Endodermal cell (in vitro differentiated cells): ENCODE measurements at regions not wholly inside any gene's neighbourhood (a gene's known extent, or its start where the extent isn't known, plus 50 kb on each side); places are given as distances from the start of the nearest gene placed in this dataset.

Experiments used
- DNase-seq: peaks from one replicate; pipeline ENCODE4 v3.0.0-alpha.2; 2017
- H3K27ac ChIP-seq: 2 replicates; pipeline ENCODE4 v1.5.1; 2013; ENCODE audit warnings: mild to moderate bottlenecking, low read depth, low read length, moderate library complexity
- H3K27me3 ChIP-seq: 2 replicates; pipeline ENCODE4 v1.6.1; 2013; ENCODE audit warnings: mild to moderate bottlenecking, low read length, moderate library complexity; ENCODE audit not compliant: insufficient read depth, control insufficient read depth, poor library complexity, severe bottlenecking
- H3K36me3 ChIP-seq: 2 replicates; pipeline ENCODE4 v1.7.0; 2013; ENCODE audit warnings: mild to moderate bottlenecking, low read length, moderate library complexity; ENCODE audit not compliant: control insufficient read depth, insufficient read depth
- H3K4me1 ChIP-seq: one replicate; pipeline ENCODE4 v1.7.0; 2013; ENCODE audit warnings: low read length; ENCODE audit not compliant: control insufficient read depth, insufficient read depth
- H3K4me3 ChIP-seq: 2 replicates; pipeline ENCODE4 v1.5.1; 2013; ENCODE audit warnings: mild to moderate bottlenecking, low read length, moderate library complexity
- H3K9ac ChIP-seq: 2 replicates; pipeline ENCODE4 v1.6.1; 2013; ENCODE audit warnings: mild to moderate bottlenecking, low read length, moderate library complexity; ENCODE audit not compliant: poor library complexity, severe bottlenecking; ENCODE audit errors: extremely low read depth
- H3K9me3 ChIP-seq: 2 replicates; pipeline ENCODE4 v1.6.1; 2013; ENCODE audit warnings: mild to moderate bottlenecking, low read length, moderate library complexity; ENCODE audit not compliant: control insufficient read depth
- H3K27ac Mint-ChIP-seq: 2 replicates; pipeline ENCODE4 v1.8.0; 2020; ENCODE audit warnings: mixed read lengths
- H3K27me3 Mint-ChIP-seq: 2 replicates; pipeline ENCODE4 v1.8.0; 2021; ENCODE audit warnings: mild to moderate bottlenecking, mixed read lengths; ENCODE audit not compliant: insufficient read depth
- H3K36me3 Mint-ChIP-seq: 2 replicates; pipeline ENCODE4 v1.8.0; 2020; ENCODE audit warnings: low read depth, mixed read lengths
- H3K4me1 Mint-ChIP-seq: 2 replicates; pipeline ENCODE4 v1.8.0; 2020; ENCODE audit warnings: mixed read lengths
- H3K4me3 Mint-ChIP-seq: 2 replicates; pipeline ENCODE4 v1.8.0; 2020; ENCODE audit warnings: mild to moderate bottlenecking, moderate library complexity, mixed read lengths
- H3K9me3 Mint-ChIP-seq: 2 replicates; pipeline ENCODE4 v1.8.0; 2020; ENCODE audit warnings: mild to moderate bottlenecking, mixed read lengths
- WGBS, 2 experiments: methylation state at CpG; one replicate each; pipeline versions ENCODE4 v1.1.5 to v1.1.7; 2013; ENCODE audit warnings: missing lambda C conversion rate in 2 of 2, mixed read lengths in 1 of 2; ENCODE audit not compliant: insufficient coverage in 1 of 2, insufficient read length in 1 of 2; 5-methylcytosine and 5-hydroxymethylcytosine counted together
- TF ChIP-seq, protein P1 (sequence below): fragments of 200-600 bp; sonication (generic); conservative IDR thresholded peaks from 2 replicates; pipeline ENCODE4 v1.5.0; 2021; ENCODE audit warnings: antibody characterized with exemption, mild to moderate bottlenecking

DNA sequence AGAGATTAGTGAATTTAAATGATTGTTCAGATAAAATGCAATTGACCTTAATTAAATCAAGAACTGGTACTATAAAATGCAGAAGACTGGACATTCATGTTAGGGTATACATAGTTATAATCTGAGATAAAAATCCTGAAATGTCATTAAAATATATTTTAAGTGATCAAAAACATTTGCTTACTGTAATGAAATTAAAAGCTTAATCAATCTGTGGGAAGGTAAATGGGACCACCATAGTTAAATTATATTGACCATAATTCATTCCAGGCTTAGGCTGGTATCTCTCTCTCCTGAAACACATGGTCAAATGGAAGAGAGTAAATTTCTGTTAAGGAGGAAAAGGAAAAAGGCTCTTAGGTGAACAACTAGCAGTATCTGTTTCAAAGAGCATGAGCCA, 474.4 kb downstream of the C4orf33 start:
- H3K36me3 Mint-ChIP-seq: no peaks in the 10 kb centered on the region
- H3K27ac Mint-ChIP-seq: no peak overlapping the region
- DNase-seq: no peak
- H3K27me3 Mint-ChIP-seq: no peaks in the 10 kb centered on the region
- Histone ChIP-seq H3K4me3 (no peak overlapping the region), H3K9ac (no peak overlapping the region), H3K9me3 (no peaks in the 10 kb centered on the region), H3K4me1 (no peaks in the 10 kb centered on the region), H3K27ac (no peak overlapping the region), H3K27me3 (no peaks in the 10 kb centered on the region), H3K36me3 (no peaks in the 10 kb centered on the region)
- no peaks in the 10 kb centered on the region for H3K9me3 Mint-ChIP-seq
- H3K4me3 Mint-ChIP-seq: no peak overlapping the region
- TF ChIP-seq, protein P1, sequence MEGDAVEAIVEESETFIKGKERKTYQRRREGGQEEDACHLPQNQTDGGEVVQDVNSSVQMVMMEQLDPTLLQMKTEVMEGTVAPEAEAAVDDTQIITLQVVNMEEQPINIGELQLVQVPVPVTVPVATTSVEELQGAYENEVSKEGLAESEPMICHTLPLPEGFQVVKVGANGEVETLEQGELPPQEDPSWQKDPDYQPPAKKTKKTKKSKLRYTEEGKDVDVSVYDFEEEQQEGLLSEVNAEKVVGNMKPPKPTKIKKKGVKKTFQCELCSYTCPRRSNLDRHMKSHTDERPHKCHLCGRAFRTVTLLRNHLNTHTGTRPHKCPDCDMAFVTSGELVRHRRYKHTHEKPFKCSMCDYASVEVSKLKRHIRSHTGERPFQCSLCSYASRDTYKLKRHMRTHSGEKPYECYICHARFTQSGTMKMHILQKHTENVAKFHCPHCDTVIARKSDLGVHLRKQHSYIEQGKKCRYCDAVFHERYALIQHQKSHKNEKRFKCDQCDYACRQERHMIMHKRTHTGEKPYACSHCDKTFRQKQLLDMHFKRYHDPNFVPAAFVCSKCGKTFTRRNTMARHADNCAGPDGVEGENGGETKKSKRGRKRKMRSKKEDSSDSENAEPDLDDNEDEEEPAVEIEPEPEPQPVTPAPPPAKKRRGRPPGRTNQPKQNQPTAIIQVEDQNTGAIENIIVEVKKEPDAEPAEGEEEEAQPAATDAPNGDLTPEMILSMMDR: no peak
- no peaks in the 10 kb centered on the region for H3K4me1 Mint-ChIP-seq

DNA sequence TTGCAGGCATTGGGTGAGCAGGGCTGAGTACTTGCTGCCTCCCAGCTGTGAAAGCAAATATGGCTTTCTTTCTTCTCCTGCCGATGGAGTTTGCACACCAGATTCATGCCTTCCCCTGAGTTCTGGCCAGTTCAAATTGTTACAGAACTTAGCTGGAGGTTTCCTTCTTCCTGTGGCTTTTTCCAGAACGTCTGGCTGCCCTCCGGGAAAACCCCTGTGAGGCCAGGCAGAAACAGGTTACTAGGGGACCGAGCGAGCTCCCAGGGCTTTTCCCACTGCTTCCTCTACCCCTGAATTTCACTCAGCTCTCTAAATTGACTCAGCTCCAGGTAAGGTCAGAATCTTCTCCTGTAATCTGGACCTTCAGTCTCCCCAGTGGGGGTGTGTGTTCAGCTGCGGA, 482.4 kb downstream of the C4orf33 start:
- 83 to 87% methylated on average over 4 to 6 of the region's 6 CpGs for WGBS, 2 experiments
- no peaks in the 10 kb centered on the region for H3K36me3 ChIP-seq
- no peak overlapping the region for H3K4me3 ChIP-seq
- H3K9me3 ChIP-seq: no peaks in the 10 kb centered on the region
- no peak overlapping the region for H3K4me3 Mint-ChIP-seq
- TF ChIP-seq, protein P1: no peak
- no peak overlapping the region for H3K9ac ChIP-seq
- no peaks in the 10 kb centered on the region for H3K9me3 Mint-ChIP-seq
- no peaks in the 10 kb centered on the region for H3K27me3 Mint-ChIP-seq
- no peaks in the 10 kb centered on the region for H3K27me3 ChIP-seq
- H3K4me1 Mint-ChIP-seq: peaks cover 6% of the 10 kb centered on the region
- no peaks in the 10 kb centered on the region for H3K36me3 Mint-ChIP-seq
- peak overlapping the region; percentile 36 for H3K27ac Mint-ChIP-seq
- peak; percentile 49 for DNase-seq
- no peak overlapping the region for H3K27ac ChIP-seq
- H3K4me1 ChIP-seq: no peaks in the 10 kb centered on the region

DNA sequence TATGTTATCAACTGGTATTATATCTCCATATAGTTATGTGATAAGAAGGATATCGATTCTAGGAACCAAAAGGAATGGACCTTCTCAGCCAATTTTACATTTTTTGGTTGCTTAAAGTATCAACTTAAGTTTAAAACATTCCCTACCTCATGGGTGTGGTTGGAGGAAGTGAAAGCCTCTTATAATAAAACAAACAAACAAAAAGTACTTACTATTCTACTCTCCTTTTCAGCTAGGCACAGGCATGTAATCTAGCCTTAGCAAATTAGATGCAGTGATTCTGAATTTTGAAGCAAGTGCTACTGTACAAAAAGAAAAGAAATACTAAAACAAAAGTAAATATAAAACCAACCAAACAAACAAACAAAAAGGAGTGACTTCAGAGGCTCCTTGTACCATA, 485.4 kb downstream of the C4orf33 start:
- H3K4me1 Mint-ChIP-seq: peaks cover 8% of the 10 kb centered on the region
- no peaks in the 10 kb centered on the region for H3K27me3 Mint-ChIP-seq
- H3K4me3 Mint-ChIP-seq: no peak overlapping the region
- H3K36me3 Mint-ChIP-seq: no peaks in the 10 kb centered on the region
- no peak overlapping the region for H3K27ac Mint-ChIP-seq
- Histone ChIP-seq H3K27me3 (no peaks in the 10 kb centered on the region), H3K4me3 (no peak overlapping the region), H3K36me3 (no peaks in the 10 kb centered on the region), H3K9ac (no peak overlapping the region), H3K27ac (no peak overlapping the region), H3K9me3 (peaks cover 8% of the 10 kb centered on the region), H3K4me1 (no peaks in the 10 kb centered on the region)
- WGBS, 2 experiments: no CpG with 5 or more reads among the region's 1 CpG
- DNase-seq: no peak
- TF ChIP-seq, protein P1: no peak
- H3K9me3 Mint-ChIP-seq: peaks cover 9% of the 10 kb centered on the region
